Ectodermal cell (in vitro differentiated cells): ENCODE measurements at regions not wholly inside any gene's neighbourhood (a gene's known extent, or its start where the extent isn't known, plus 50 kb on each side); places are given as distances from the start of the nearest gene placed in this dataset.
"Not testable (repeated sequence)": the region's sequence is repeated elsewhere in the genome, so short reads cannot be mapped to it uniquely, and the experiment has no call there.

Experiments
- H3K27ac ChIP-seq: 2 replicates; pipeline ENCODE4 v1.7.0; 2013; ENCODE audit warnings: mild to moderate bottlenecking, low read depth, low read length; ENCODE audit not compliant: insufficient read depth, poor library complexity, severe bottlenecking
- H3K27me3 ChIP-seq: 2 replicates; pipeline ENCODE4 v1.7.0; 2013; ENCODE audit warnings: mild to moderate bottlenecking, low read length; ENCODE audit not compliant: insufficient read depth, control insufficient read depth, poor library complexity, severe bottlenecking
- H3K36me3 ChIP-seq: one replicate; pipeline ENCODE4 v1.7.0; 2013; ENCODE audit warnings: low read length; ENCODE audit not compliant: control insufficient read depth, insufficient read depth
- H3K4me1 ChIP-seq: one replicate; pipeline ENCODE4 v1.7.0; 2013; ENCODE audit warnings: low read length; ENCODE audit not compliant: control insufficient read depth, insufficient read depth
- H3K4me3 ChIP-seq: 2 replicates; pipeline ENCODE4 v1.7.0; 2013; ENCODE audit warnings: low read depth, low read length, control low read depth; ENCODE audit not compliant: insufficient read depth
- H3K9me3 ChIP-seq: 2 replicates; pipeline ENCODE4 v1.7.0; 2013; ENCODE audit warnings: mild to moderate bottlenecking, low read length, moderate library complexity; ENCODE audit not compliant: control insufficient read depth
- WGBS, 2 experiments: methylation state at CpG; one replicate each; pipeline ENCODE4 v1.1.7; 2013; ENCODE audit warnings: missing lambda C conversion rate in 2 of 2; 5-methylcytosine and 5-hydroxymethylcytosine counted together

DNA sequence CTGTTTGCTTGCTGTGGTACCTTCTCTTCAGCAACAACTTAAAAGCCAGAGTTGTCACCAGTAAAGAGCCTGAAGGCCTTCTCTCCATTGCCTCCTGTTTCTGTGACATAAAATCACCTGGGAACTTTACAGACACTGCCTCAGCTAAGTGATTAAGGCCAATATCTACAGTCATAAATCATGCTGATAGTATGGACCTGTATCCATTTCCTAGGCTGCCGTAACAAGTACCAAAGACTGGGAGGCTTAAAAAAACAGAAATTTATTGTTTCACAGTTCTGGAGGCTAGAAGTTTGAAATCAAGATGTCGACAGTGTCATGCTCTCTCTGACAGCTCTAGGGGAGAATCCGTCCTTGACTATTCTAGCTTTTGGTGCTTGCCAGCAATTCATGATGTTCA, 108.4 kb upstream of the UNC5B start:
- Histone ChIP-seq H3K9me3 (no peaks in the 10 kb centered on the region), H3K4me3 (no peak overlapping the region), H3K36me3 (no peaks in the 10 kb centered on the region), H3K27me3 (no peaks in the 10 kb centered on the region), H3K4me1 (no peaks in the 10 kb centered on the region), H3K27ac (no peak overlapping the region)
- 93 to 98% methylated on average over 3 of the region's 3 CpGs for WGBS, 2 experiments

DNA sequence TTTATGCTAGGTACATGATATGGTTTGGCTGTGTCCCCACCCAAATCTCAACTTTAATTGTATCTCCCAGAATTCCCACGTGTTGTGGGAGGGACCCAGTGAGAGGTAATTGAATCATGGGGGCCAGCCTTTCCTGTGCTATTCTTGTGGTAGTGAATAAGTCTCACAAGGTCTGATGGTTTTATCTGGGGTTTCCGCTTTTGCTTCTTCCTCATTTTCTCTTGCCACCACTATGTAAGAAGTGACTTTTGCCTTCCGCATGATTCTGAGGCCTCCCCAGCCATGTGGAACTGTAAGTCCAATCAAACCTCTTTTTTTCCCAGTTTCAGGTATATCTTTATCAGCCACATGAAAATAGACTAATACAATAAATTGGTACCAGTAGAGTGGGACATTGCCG, 106.2 kb upstream of the UNC5B start:
- 95 to 96% methylated on average over 4 of the region's 4 CpGs for WGBS, 2 experiments
- not testable (repeated sequence) for H3K4me3 ChIP-seq, H3K27me3 ChIP-seq, H3K4me1 ChIP-seq, H3K27ac ChIP-seq, H3K9me3 ChIP-seq, H3K36me3 ChIP-seq

DNA sequence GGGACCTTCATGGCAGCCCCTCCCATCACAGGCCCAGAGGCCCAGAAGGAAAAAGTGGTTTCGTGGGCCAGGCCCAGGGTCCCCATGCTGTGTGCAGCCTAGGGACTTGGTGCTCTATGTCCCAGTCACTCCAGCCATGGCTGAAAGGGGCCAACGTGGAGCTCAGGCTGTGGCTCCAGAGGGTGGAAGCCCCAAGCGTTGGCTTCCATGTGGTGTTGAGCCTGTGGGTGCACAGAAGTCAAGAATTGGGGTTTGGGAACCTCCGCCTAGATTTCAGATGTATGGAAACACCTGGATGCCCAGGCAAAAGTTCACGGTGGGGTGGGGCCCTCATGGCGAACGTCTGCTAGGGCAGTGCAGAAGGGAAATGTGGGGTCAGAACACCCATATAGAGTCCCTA, 105.3 kb upstream of the UNC5B start:
- H3K4me1 ChIP-seq, H3K9me3 ChIP-seq, H3K27me3 ChIP-seq, H3K4me3 ChIP-seq, H3K27ac ChIP-seq, H3K36me3 ChIP-seq: not testable (repeated sequence)
- 93 to 95% methylated on average over 7 of the region's 7 CpGs for WGBS, 2 experiments

DNA sequence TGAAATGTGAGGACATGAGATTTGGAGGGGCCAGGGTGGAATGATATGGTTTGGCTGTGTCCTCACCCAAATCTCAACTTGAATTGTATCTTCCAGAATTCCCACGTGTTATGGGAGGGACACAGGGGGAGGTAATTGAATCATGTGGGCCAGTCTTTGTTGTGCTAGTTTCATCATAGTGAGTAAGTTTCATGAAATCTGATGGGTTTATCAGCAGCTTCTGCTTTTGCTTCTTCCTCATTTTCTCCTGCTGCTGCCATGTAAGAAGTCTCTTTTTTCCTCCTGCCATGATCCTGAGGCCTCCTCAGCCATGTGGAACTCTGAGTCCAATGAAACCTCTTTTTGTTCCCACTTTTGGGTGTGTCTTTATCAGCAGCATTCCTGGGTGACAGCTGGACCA, 104.3 kb upstream of the UNC5B start:
- not testable (repeated sequence) for H3K36me3 ChIP-seq, H3K27me3 ChIP-seq, H3K4me3 ChIP-seq, H3K9me3 ChIP-seq, H3K27ac ChIP-seq, H3K4me1 ChIP-seq
- WGBS, 2 experiments: 89 to 100% methylated on average over 1 of the region's 1 CpG

DNA sequence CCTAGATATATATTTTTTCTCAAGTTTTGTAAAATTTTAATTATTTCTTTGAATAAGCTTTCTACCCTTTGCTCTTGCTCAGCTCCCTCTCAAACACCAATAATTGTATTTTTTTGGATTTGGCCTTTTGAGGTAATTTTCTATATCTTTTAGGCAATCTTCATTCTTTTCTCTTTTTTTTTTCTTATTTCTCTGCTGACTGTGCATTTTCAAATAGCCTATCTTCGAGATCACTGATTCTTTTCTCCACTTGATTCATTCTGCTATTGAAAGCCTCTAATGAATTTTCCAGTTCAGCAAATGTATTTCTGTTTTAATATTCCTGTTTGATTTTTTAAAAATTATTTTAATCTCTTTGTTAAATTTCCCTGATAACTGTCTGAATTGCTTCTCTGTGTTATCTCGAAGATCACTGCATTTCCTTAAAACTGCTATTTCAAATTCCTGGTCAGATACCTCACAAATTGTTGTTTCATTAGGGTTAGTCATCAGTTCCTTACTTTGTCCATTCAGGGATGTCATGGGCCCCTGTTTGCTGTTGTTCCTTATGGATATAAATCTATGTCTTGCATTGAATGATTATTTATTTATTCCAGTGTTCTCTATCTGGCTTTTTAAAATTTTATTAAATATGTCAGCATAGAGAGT, 100.1 kb upstream of the UNC5B start:
- no peaks in the 10 kb centered on the region for H3K4me1 ChIP-seq
- peaks cover 2% of the 10 kb centered on the region for H3K9me3 ChIP-seq
- no peak overlapping the region for H3K4me3 ChIP-seq
- 87 to 91% methylated on average over 2 of the region's 2 CpGs for WGBS, 2 experiments
- no peak overlapping the region for H3K27ac ChIP-seq
- no peaks in the 10 kb centered on the region for H3K36me3 ChIP-seq
- no peaks in the 10 kb centered on the region for H3K27me3 ChIP-seq

DNA sequence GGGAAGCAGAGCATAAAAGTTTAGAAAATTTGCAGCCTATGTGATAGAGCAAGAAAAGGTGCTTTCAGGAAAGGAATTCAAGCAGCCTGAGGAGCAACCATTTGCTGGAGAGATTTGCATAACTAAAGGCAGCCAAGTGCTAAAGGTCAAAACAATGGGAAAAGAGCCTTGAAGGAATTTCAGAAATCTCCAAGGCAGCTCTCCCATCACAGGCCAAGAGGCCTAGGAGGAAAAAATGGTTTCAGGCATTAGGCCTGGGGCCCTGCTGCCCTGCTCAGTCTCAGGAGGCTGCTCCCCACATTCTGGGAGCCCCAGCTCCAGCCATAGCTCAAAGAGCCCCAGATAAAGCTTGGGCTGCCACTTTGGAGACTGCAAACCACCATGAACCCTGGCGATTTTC, 95.9 kb upstream of the UNC5B start:
- 91 to 97% methylated on average over 1 of the region's 1 CpG for WGBS, 2 experiments
- peaks cover 2% of the 10 kb centered on the region for H3K9me3 ChIP-seq
- no peak overlapping the region for H3K4me3 ChIP-seq
- H3K36me3 ChIP-seq: no peaks in the 10 kb centered on the region
- H3K27ac ChIP-seq: no peak overlapping the region
- no peaks in the 10 kb centered on the region for H3K27me3 ChIP-seq
- H3K4me1 ChIP-seq: no peaks in the 10 kb centered on the region

DNA sequence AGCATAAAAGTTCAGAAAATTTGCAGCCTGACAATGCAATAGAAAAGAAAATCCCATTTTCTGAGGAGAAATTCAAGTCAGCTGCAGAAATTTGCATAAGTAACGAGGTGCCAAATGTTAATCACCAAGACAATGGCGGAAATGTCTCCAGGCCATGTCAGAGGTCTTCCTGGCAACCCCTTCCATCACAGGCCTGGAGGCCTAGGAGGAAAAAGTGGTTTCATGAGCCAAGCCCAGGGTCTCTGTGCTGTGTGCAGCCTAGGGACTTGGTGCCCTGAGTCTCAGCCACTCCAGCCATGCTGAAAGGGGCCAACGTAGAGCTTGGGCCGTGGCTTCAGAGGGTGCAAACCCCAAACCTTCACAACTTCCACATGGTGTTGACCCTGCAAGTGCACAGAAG, 94.8 kb upstream of the UNC5B start:
- H3K4me1 ChIP-seq, H3K9me3 ChIP-seq, H3K27me3 ChIP-seq, H3K4me3 ChIP-seq, H3K36me3 ChIP-seq, H3K27ac ChIP-seq: not testable (repeated sequence)
- 80 to 83% methylated on average over 4 of the region's 4 CpGs for WGBS, 2 experiments

DNA sequence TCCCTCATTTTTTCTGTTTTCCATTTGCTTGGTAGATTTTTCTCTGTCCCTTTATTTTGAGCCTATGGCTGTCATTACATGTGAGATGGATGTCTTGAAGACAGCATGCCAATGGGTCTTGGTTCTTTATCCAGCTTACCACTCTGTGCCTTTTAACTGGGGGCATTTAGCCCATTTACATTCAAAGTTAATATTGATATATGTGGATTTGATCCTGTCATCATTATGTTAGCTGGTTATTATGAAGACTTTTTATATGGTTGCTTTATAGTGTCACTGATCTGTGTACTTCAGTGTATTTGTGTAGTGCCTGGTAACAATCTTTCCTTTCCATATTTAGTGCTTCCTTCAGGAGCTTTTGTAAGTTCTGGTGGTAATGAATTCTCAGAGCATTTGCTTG, 89.3 kb upstream of the UNC5B start:
- no peaks in the 10 kb centered on the region for H3K36me3 ChIP-seq
- H3K9me3 ChIP-seq: no peaks in the 10 kb centered on the region
- peaks cover 11% of the 10 kb centered on the region for H3K4me1 ChIP-seq

DNA sequence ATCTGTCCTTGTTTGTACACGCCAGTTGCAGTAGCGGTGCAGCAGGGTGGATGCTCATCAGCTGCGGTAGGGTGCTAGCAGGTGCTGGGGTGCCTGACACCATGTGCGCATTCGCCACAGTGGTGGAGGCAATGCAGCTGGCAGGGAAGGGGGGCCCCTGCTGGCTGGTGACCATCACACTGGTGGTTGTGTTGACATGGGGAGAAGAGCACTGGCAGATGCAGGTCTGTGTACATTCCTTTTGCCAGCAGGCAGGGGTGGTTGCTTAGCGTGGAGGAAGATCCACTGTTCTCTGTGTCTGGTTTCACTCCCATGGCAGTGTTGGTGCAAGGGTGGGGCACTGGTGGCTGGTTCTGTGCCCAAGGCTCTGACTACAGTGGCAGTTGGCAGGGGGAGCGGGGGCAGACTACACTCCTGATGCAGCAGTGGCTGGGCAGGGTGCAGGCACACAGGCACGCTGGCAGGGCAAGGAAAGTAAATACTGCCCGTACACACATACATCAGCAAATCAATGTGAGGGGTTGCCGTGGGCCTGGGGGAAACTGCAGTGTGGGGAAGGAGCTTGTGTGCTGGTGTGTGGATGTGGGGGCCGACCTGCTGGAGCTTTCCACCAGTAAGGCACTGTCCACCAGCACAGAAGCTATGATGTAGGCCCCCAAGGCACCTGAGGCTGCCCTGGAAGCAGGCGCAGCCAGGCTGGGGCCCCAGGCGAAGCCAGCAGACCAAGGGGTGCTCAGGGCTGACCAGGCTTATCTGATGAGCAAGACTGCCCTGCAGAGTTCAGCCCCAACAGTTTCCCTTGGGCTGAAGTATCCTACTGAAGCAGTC, 87.2 kb upstream of the UNC5B start:
- Histone ChIP-seq H3K4me1 (peaks cover 11% of the 10 kb centered on the region), H3K36me3 (no peaks in the 10 kb centered on the region), H3K9me3 (no peaks in the 10 kb centered on the region), H3K27me3 (no peaks in the 10 kb centered on the region), H3K4me3 (no peak overlapping the region), H3K27ac (no peak overlapping the region)
- WGBS, 2 experiments: 94 to 95% methylated on average over 13 of the region's 13 CpGs

More for the DNA sequence above, 89.3 kb upstream of the UNC5B start:
- no peak overlapping the region for H3K4me3 ChIP-seq
- H3K27ac ChIP-seq: no peak overlapping the region
- H3K27me3 ChIP-seq: no peaks in the 10 kb centered on the region

DNA sequence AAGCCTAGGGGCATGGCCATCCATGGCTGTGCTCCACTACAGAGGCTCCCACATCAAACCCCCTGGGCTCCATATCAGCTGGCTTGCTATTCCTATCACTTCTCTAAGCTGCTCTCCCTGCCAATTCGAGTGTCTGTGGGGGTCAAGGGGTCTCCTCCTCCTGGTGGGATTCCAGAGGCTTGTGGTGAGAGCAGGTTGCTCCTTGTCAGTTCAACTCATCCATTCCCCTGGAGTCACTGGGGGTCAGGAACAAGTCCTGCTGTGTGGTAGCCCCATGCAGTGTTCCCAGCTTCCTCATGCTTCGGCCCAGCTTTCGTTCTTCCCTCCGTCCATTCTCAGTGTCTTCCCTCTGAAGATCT, 86.6 kb upstream of the UNC5B start:
- 91 to 93% methylated on average over 4 of the region's 4 CpGs for WGBS, 2 experiments
- Histone ChIP-seq H3K27ac (no peak overlapping the region), H3K36me3 (no peaks in the 10 kb centered on the region), H3K27me3 (no peaks in the 10 kb centered on the region), H3K4me3 (no peak overlapping the region), H3K4me1 (peaks cover 11% of the 10 kb centered on the region), H3K9me3 (no peaks in the 10 kb centered on the region)
